DND-41 (cell line): ENCODE measurements at regions not wholly inside any gene's neighbourhood (a gene's known extent, or its start where the extent isn't known, plus 50 kb on each side); places are given as distances from the start of the nearest gene placed in this dataset.

Experiments used
- ATAC-seq: fragments of 200-7000 bp; cut with Tn5 transposase; 3 replicates; pipeline ENCODE4 v1.9.1; 2021; ENCODE audit warnings: low read depth; ENCODE audit not compliant: insufficient read depth
- DNase-seq: peaks from one replicate; pipeline ENCODE4 v3.0.0-alpha.2; 2020
- H2AFZ ChIP-seq: 2 replicates; pipeline ENCODE4 v1.6.0; 2012; ENCODE audit warnings: low read depth, low read length
- H3K27ac ChIP-seq: 2 replicates; pipeline ENCODE4 v1.5.1; 2012; ENCODE audit warnings: low read length, inconsistent platforms
- H3K27me3 ChIP-seq: fragments of 200-600 bp; sonication (generic); 2 replicates; pipeline ENCODE4 v1.6.0; 2012; ENCODE audit warnings: low read length, mild to moderate bottlenecking, inconsistent platforms; ENCODE audit not compliant: insufficient read depth, poor library complexity
- H3K36me3 ChIP-seq: 2 replicates; pipeline ENCODE4 v1.5.1; 2012; ENCODE audit warnings: low read length, inconsistent platforms; ENCODE audit not compliant: insufficient read depth
- H3K4me1 ChIP-seq: 2 replicates; pipeline ENCODE4 v1.5.1; 2012; ENCODE audit warnings: mild to moderate bottlenecking, low read length; ENCODE audit not compliant: insufficient read depth
- H3K4me2 ChIP-seq: 2 replicates; pipeline ENCODE4 v1.6.0; 2012; ENCODE audit warnings: mild to moderate bottlenecking, moderate library complexity, low read length, inconsistent platforms; ENCODE audit not compliant: insufficient read depth
- H3K4me3 ChIP-seq, 2 experiments: fragments of 200-600 bp in 1 of 2; shearing (Covaris generic) in 1 of 2; 2 replicates each; pipeline ENCODE4 v1.5.1; 2012 to 2016; ENCODE audit warnings: inconsistent platforms in 2 of 2, low read length in 2 of 2, mild to moderate bottlenecking in 2 of 2, low read depth in 1 of 2, moderate library complexity in 1 of 2
- H3K79me2 ChIP-seq: 2 replicates; pipeline ENCODE4 v1.6.0; 2012; ENCODE audit warnings: low read length, inconsistent platforms; ENCODE audit not compliant: insufficient read depth
- H3K9ac ChIP-seq: 2 replicates; pipeline ENCODE4 v1.6.0; 2012; ENCODE audit warnings: low read depth, mild to moderate bottlenecking, inconsistent platforms, low read length, moderate library complexity
- H3K9me3 ChIP-seq: 2 replicates; pipeline ENCODE4 v1.5.1; 2012; ENCODE audit warnings: low read length, moderate library complexity, mild to moderate bottlenecking, inconsistent platforms; ENCODE audit not compliant: insufficient read depth, severe bottlenecking
- H4K20me1 ChIP-seq: 2 replicates; pipeline ENCODE4 v1.6.0; 2012; ENCODE audit warnings: low read length; ENCODE audit not compliant: insufficient read depth
- EZH2 ChIP-seq: IDR thresholded peaks from 3 replicates; pipeline ENCODE4 v1.6.1; 2012; ENCODE audit warnings: borderline replicate concordance, low read depth, mild to moderate bottlenecking, moderate library complexity, low read length, inconsistent platforms; ENCODE audit not compliant: severe bottlenecking
- TF ChIP-seq, protein P1 (sequence below): IDR thresholded peaks from 2 replicates; pipeline ENCODE4 v1.5.1; 2012; ENCODE audit warnings: borderline replicate concordance, low read length, moderate library complexity, mild to moderate bottlenecking; ENCODE audit not compliant: poor library complexity, severe bottlenecking; ENCODE audit errors: extremely low read depth

DNA sequence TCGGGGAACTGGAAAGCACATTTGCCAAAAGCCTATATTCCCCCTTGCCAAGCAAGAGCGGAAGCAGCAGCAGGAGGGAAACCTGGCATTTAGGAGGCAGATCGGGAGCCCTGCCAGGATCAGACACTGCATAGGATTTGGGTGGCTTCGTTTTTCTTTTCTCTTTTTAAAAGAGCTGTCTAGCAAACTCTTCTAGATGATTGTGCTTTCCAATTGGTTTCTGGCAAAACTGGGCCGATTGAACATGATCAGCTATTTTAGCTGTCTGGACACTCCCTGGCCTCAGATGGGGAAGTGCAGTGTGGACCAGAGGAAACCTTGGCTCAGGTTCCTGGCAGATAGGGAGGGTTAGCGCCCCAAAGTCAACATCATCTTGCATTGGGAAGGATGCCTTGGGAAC lies 414.0 kb upstream of the KAZN start:
- Histone ChIP-seq H3K4me3 (no peak overlapping the region), H3K27ac (no peak overlapping the region), H3K4me1 (peaks cover 25% of the 10 kb centered on the region), H3K36me3 (no peaks in the 10 kb centered on the region), H3K9ac (no peak overlapping the region), H3K79me2 (no peaks in the 10 kb centered on the region), H3K9me3 (no peaks in the 10 kb centered on the region), H4K20me1 (0 out of 2 replicates have a peak, but pooled peaks cover 5% of the 10 kb centered on the region), H2AFZ (no peak overlapping the region), H3K4me2 (no peak overlapping the region), H3K27me3 (peaks cover 64% of the 10 kb centered on the region)
- ATAC-seq (no peak), DNase-seq (no peak)
- no peak for TF ChIP-seq EZH2
- TF ChIP-seq, protein P1, sequence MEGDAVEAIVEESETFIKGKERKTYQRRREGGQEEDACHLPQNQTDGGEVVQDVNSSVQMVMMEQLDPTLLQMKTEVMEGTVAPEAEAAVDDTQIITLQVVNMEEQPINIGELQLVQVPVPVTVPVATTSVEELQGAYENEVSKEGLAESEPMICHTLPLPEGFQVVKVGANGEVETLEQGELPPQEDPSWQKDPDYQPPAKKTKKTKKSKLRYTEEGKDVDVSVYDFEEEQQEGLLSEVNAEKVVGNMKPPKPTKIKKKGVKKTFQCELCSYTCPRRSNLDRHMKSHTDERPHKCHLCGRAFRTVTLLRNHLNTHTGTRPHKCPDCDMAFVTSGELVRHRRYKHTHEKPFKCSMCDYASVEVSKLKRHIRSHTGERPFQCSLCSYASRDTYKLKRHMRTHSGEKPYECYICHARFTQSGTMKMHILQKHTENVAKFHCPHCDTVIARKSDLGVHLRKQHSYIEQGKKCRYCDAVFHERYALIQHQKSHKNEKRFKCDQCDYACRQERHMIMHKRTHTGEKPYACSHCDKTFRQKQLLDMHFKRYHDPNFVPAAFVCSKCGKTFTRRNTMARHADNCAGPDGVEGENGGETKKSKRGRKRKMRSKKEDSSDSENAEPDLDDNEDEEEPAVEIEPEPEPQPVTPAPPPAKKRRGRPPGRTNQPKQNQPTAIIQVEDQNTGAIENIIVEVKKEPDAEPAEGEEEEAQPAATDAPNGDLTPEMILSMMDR: no peak

DNA sequence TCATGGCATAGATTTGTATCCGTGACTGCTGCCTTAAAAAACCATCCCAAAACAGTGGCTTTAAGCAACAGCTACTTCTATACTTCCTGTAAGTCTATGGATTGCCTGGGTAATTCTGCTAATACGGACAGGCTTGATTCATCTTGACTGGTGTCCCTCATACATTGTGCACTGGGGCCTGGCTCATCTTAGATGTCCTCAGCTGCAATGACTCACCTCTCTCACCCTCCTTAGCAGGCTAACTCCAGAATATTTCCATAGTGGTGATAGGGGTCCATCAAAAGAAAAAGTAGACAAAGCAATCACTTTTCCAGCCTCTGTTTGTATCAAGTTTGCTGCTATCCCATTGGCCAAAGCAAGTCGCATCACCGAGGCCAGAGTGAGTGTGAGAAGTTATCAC lies 409.1 kb upstream of the KAZN start:
- H3K4me2 ChIP-seq: no peak overlapping the region
- H3K36me3 ChIP-seq: no peaks in the 10 kb centered on the region
- H3K27me3 ChIP-seq: peaks cover 34% of the 10 kb centered on the region
- no peak overlapping the region for H2AFZ ChIP-seq
- peaks cover 7% of the 10 kb centered on the region for H3K9me3 ChIP-seq
- no peaks in the 10 kb centered on the region for H3K4me1 ChIP-seq
- H3K79me2 ChIP-seq: no peaks in the 10 kb centered on the region
- no peak overlapping the region for H3K27ac ChIP-seq
- H3K9ac ChIP-seq: no peak overlapping the region
- TF ChIP-seq, protein P1: no peak
- no peak for TF ChIP-seq EZH2
- no peak overlapping the region for H3K4me3 ChIP-seq
- no peaks in the 10 kb centered on the region for H4K20me1 ChIP-seq
- no peak for ATAC-seq
- no peak for DNase-seq

DNA sequence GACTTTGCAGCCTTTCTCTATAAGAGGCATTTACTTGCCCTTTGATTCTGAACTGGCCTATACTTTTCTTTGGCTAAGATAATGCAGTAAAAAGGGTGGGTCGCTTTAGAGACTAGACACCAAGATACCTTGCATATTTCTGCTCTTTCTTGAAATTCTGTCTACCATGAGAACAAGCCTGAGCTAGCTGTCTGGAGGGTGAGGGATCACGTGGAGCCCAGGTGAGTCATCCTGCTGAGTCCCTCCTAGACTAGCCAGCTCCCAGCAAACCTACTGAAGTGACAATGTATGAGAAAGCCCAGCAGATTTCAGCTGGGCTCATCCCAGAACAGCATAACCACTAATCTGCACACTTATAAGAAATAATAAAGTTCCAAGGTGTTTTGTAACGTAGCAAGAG lies 408.0 kb upstream of the KAZN start:
- no peak overlapping the region for H3K9ac ChIP-seq
- H3K4me1 ChIP-seq: no peaks in the 10 kb centered on the region
- H3K4me3 ChIP-seq: no peak overlapping the region
- no peak overlapping the region for H3K4me2 ChIP-seq
- no peak overlapping the region for H2AFZ ChIP-seq
- H3K79me2 ChIP-seq: no peaks in the 10 kb centered on the region
- H3K27me3 ChIP-seq: peaks cover 23% of the 10 kb centered on the region
- no peak for TF ChIP-seq EZH2
- TF ChIP-seq, protein P1: no peak
- ATAC-seq: no peak
- no peaks in the 10 kb centered on the region for H4K20me1 ChIP-seq
- no peak overlapping the region for H3K27ac ChIP-seq
- peaks cover 9% of the 10 kb centered on the region for H3K9me3 ChIP-seq
- no peak for DNase-seq
- H3K36me3 ChIP-seq: no peaks in the 10 kb centered on the region

DNA sequence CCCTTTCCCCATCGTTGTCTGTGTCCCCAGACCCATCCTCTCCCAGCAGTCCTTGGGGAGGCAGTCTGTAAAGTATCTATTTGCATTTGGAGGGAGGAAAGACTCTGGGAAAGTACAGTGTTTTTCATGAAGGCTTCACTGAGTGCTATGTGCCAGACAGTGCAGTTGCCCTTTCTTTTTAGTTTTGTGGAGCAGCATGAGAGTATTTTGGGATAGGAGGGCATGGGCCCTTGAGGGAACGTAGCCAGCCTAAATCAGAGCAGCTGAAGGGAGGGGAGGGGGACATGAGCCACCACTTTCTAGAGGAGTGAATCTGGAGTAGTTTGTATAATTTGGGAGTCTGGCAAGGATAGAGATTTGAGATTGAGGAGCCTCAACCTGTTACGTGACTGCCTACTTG lies 404.0 kb upstream of the KAZN start:
- Histone ChIP-seq H3K9ac (no peak overlapping the region), H3K9me3 (peaks cover 9% of the 10 kb centered on the region), H2AFZ (no peak overlapping the region), H3K79me2 (no peaks in the 10 kb centered on the region), H3K4me3 (no peak overlapping the region), H3K4me2 (no peak overlapping the region), H3K4me1 (no peaks in the 10 kb centered on the region), H3K27me3 (no peaks in the 10 kb centered on the region), H3K36me3 (no peaks in the 10 kb centered on the region), H4K20me1 (no peaks in the 10 kb centered on the region), H3K27ac (no peak overlapping the region)
- ATAC-seq (no peak), DNase-seq (no peak)
- TF ChIP-seq, protein P1: no peak
- no peak for TF ChIP-seq EZH2
